ENCODE measurements at regions not wholly inside any gene's neighbourhood (a gene's known extent, or its start where the extent isn't known, plus 50 kb on each side); places are given as distances from the start of the nearest gene placed in this dataset.

- TF ChIP-seq EP300 (IDR thresholded peaks at IDR 0.05) (no peak), CTCF (IDR thresholded peaks at IDR 0.05) (no peak)
Observed at GRCh38 chr11:112706863-112707262, 254.4 kb upstream of the NCAM1 start.
